ENCODE measurements at regions not wholly inside any gene's neighbourhood (a gene's known extent, or its start where the extent isn't known, plus 50 kb on each side); places are given as distances from the start of the nearest gene placed in this dataset.
"Not testable (repeated sequence)": the region's sequence is repeated elsewhere in the genome, so short reads cannot be mapped to it uniquely, and the experiment has no call there.

GRCh38 chr15:87672309-87673288 lies 583.9 kb downstream of the NTRK3 start:
- DNase-seq = no peak

GRCh38 chr15:87671289-87671688 lies 585.2 kb downstream of the NTRK3 start:
- DNase-seq = no peak

GRCh38 chr15:87669846-87670245 lies 586.7 kb downstream of the NTRK3 start:
- DNase-seq = no peak

- not testable (repeated sequence) for DNase-seq
Observed at GRCh38 chr15:87668768-87669564, 587.6 kb downstream of the NTRK3 start.

GRCh38 chr15:87667643-87668042 lies 588.9 kb downstream of the NTRK3 start:
- no peak for DNase-seq

GRCh38 chr15:87662575-87662974 lies 594.0 kb downstream of the NTRK3 start:
- DNase-seq = no peak

GRCh38 chr15:87661454-87662355 lies 594.8 kb downstream of the NTRK3 start:
- DNase-seq = no peak

GRCh38 chr15:87660251-87661129 lies 596.0 kb downstream of the NTRK3 start:
- no peak for DNase-seq

GRCh38 chr15:87656372-87656771 lies 600.2 kb downstream of the NTRK3 start:
- DNase-seq = no peak

- no peak for DNase-seq
Observed at GRCh38 chr15:87653646-87654045, 602.9 kb downstream of the NTRK3 start.

GRCh38 chr15:87649175-87649574 lies 607.4 kb downstream of the NTRK3 start:
- no peak for DNase-seq

GRCh38 chr15:87648278-87648677 lies 608.3 kb downstream of the NTRK3 start:
- DNase-seq = no peak

- DNase-seq = no peak
Observed at GRCh38 chr15:87645723-87646122, 610.8 kb downstream of the NTRK3 start.

- DNase-seq = not testable (repeated sequence)
Observed at GRCh38 chr15:87642997-87643396, 613.5 kb downstream of the NTRK3 start.

GRCh38 chr15:87639305-87640011 lies 617.1 kb downstream of the NTRK3 start:
- no peak for DNase-seq

- no peak for DNase-seq
Observed at GRCh38 chr15:87638554-87639083, 617.9 kb downstream of the NTRK3 start.

- no peak for DNase-seq
Observed at GRCh38 chr15:87634361-87634760, 622.2 kb downstream of the NTRK3 start.

- DNase-seq = no peak
Observed at GRCh38 chr15:87633525-87633924, 623.0 kb downstream of the NTRK3 start.

GRCh38 chr15:87632364-87632763 lies 624.2 kb downstream of the NTRK3 start:
- DNase-seq = no peak

GRCh38 chr15:87631775-87632174 lies 624.8 kb downstream of the NTRK3 start:
- DNase-seq = no peak

Data from left kidney (tissue), 1 donor.